ENCODE measurements at regions not wholly inside any gene's neighbourhood (a gene's known extent, or its start where the extent isn't known, plus 50 kb on each side); places are given as distances from the start of the nearest gene placed in this dataset.

DNA sequence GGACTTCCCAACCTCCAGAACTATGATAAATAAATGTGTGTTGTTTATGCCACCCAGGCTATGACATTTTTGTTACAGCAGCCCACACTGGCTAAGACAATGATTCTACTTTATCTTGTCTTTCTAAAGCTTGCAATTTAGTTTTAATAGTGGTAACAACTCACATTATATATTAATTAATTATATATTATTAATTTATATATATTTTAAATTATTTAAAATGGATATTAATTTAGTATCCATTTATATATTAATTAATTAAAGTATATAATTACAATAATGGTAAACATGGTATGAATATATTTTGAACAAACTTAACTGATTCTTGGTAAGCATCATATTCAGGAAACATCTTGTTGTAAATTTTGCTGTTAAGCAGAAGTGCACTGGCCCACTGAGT lies 863.9 kb downstream of the MCTP2 start:
- no peak for DNase-seq

DNA sequence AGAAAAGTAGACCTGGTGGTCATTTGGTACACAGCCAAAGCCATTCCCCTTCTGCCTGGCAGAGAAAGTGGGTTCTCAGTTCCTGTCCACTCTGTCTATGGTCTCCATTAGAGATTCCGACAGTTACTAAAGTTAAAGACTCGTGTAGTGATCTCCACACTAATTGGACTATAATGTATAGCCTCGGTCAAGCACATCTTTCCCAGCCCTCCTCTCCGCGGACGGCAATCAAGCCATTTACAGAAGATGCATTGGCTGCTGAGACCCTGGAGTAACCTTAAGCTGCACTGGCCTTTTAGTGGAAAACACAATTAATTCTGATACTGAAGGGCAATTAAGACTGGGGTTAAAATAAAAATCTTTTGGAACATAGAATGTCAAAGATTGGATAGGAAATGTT lies 865.3 kb downstream of the MCTP2 start:
- DNase-seq, result no peak

DNA sequence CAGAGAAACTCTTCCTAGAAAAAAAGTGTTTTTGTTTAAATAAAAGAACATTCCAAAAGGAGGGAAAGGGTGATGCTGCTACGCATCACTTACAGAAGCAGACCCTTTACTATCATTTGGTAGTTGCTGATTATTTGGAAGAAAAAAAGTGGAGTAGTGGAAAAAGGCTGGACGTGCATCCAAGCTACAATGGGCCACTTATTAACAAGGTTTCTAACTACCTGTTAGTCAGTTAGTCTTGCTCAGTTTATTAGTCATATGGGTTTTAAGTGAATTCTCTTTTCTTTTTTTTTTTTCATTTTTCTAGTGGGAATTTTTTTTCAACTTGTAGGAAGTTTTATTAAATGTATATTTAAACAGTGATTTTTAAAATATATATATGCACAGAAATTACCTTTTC lies 866.0 kb downstream of the MCTP2 start:
- no peak for DNase-seq

DNA sequence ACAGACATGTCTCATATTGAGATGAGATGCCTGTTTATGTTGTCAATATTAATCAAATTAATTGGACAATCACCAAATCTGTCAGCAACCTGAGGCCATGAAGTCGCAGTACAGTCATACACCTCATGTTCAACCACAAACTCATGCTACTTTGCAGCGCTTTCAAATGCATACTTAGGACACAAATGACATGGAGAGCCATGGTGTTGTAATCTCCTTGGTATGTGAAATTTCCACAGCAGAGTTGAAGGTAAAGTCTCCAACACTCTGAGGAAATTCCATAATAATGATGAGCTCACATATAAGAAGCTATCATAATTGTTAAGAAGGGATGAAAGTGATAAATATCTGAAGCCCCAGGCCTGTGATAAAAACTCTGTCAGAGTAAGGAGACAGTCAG lies 873.9 kb downstream of the MCTP2 start:
- DNase-seq, result no peak

DNA sequence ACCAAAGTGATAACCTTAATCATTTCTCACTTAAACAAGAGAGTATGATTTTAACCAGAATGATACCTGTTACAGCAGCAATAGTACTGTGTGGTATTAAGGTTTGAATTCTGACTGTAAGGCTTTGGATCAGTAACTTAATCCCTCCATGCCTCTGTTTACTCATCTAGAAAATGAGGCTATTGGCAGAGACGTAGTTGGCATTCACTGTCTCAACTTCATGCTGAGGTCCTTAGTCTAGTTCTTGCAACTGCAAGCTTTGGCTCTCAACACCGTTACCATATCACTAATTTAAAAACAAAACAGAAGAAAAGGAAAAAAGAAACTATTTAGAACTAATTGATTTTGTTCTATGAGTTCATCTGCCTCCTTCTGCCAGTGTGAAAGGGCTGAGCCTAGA lies 875.4 kb downstream of the MCTP2 start:
- DNase-seq, result no peak

DNA sequence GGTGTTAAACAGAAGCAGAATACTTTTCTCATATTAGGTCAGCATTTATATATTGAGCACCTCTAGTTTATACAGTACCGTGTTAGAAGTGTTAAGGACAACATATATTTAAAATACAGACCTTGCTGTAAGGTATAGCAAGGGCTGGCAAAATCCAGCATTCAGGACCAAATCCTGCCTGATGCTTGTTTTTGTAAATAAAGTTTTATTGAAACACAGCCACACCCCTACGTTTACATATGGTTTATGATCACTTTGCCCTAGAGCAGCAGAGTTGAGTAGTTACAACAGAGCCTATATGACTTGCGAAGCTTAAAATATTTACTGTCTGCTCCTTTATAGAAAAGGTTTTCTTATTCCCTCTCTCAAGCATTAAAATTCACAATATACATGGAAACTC lies 877.3 kb downstream of the MCTP2 start:
- DNase-seq, result no peak

DNA sequence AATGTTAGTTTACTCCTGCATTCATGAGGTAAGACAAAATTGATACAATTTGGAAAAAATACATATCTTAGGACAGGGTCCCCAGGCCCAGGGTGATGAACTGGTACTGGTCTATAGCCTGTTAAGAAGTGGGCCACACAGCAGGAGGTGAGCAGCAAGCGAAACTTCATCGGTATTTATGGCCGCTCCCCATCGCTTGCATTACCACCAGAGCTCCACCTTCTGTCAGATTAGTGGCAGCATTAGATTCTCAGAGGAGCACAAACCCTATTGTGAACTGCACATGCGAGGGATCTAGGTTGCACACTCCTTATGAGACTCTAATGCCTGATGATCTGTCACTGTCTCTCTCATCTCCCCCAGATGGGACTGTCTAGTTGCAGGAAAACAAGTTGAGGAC lies 880.6 kb downstream of the MCTP2 start:
- DNase-seq, result no peak

DNA sequence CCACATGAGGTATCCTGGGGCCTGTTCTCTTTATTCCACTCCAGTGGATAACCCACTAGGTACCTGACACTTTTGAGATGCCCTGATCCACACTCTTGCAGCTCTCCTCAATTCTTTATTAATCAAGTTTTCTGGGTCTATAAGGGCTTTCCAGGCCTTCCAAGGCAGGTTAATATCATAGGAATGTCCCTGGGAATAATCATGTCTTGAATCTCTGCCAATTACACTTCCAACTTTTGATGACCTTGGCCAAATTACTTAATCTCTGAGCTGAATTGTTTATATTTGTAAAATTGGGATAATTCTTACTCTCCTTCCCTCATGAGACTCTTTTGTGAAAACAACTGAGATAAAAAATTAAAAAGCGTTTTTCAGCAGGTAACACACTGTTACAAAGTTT lies 881.7 kb downstream of the MCTP2 start:
- DNase-seq, result no peak

DNA sequence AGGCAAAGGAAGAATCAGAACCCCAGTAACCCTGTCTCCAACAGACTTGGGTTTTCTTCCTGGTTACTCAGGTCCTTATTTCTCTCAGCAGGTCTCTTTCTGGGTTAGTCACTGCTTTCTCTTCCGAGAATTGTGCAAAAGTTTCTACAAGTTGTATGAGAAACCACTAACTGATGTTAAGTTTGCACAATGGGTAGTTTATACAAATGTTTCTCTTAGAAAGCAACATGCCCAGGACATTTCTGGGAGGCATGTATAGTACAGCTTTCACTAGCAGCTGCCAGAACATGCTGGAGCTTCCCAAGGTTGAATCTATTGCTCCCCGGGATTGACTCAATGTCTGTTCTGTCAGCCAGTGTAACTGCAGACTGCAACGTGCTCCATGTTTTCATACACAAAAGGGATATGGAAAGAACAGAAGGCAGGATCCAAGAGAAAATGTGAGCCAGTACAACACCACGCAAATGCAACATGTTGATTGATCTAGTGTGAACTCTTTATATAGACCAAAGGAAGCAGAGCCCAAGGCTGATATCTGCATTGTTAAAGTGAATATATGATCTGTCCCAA lies 887.8 kb downstream of the MCTP2 start:
- no peak for DNase-seq

DNA sequence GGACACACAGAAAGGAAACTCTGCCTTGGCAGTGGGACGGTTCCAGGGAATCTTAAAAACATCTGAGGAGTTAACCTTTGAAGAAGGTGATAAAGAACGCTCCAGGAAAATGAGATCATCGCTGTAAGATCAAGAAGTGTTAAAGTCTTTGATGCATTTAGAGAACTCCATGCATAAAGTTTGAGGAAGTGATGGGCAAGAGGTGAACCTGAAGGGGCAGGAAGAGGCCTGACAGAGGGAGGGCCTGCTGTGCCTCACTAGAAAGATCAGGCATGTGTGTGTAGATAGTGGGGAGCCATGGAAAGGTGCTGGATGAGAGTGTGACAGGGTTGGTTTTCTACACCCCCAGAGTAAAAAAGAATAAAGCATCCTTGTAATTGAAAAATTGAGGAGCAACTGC lies 889.2 kb downstream of the MCTP2 start:
- no peak for DNase-seq

DNA sequence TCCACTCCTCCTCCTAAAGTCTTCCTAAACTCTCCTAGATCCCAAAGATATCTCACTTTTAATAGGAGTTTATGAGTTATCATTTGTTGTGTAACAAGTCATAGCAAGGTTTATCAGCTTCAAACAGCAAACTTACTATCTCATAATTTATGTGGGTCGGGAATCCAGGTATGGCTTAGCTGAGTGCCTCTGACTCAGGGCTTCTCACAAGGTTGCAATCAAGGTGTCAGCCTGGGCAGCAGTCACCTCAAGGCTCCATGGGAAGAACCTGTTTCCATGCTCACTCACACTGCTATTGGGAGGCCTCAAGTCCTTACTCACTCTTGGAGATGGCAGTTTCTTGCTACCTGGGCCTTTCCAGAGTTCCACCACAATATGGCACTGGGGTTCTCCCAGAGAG lies 889.8 kb downstream of the MCTP2 start:
- no peak for DNase-seq

DNA sequence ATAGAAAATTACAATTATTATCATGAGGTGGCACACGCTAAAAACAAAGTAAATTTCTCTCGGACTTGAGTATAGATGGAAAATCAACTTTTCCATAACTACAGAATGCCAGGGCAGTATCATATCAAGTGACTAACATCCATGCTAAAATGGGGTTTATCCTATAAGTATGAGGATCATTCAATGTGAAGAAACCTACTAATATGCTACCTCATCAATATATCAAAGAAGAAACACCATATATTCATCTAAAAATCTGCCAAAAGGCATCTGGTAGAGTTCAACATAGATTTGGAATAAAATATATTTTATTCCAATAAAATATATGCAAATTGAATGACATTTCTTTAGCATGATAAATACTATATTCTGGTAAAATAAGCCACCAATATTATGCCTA lies 894.4 kb downstream of the MCTP2 start:
- DNase-seq, result no peak

DNA sequence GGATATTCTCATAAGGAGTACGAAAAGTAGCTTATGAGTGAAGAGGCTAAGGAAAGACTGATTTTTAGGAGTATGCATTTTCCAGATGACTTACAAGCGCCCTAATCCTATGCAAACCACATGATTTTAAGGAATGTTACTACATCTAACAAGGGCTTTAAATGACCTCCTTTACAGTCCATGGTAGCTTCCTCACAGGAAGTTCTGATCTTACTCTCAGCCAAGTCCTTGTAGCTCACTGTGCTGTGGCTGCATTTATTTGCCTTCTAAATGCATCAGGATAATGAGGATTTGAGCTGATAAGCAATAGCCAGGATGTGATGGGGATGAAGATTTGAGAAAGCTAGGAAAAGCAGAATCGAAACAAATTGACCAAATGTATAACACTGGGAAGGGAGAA lies 896.0 kb downstream of the MCTP2 start:
- DNase-seq, result no peak

DNA sequence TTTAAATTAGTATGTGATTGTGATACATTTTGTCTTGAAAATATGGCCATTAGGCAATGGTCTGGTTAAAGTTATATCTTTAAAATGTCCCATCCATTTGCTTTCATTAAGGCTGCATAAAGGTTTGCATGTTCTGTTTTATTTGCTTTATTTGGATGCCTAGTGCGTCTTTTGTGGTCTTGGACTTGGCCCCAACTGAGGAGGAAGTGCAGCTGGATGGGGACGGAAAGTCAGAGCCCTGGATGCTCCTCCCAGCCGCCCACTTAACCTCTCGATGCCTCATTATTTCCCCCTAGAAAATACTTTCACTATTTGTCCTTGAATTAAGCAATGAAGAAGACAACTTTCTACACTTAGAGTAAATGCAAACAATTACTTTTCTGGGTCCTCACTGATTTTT lies 898.2 kb downstream of the MCTP2 start:
- peak; percentile 4 for DNase-seq

DNA sequence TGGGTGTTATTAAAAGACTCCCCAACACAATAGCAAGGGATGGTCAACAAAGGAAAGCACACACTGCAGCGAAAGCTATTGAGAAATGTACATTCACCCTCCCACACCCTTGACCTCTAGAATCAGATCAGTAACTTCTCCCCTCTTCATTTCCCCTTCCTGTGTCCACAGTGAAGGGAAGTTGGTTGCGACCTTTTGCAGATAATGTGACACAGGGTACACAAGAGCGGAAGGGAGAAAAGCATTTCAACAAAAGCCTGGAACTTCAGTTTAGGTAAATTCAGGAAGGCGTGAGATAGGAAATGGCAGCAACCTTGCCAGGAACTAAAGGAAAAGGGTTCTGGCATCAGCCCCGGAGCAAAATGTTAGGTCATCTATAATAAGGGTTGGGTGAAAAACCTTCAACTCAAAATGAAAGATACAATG lies 899.8 kb downstream of the MCTP2 start:
- DNase-seq, result no peak

DNA sequence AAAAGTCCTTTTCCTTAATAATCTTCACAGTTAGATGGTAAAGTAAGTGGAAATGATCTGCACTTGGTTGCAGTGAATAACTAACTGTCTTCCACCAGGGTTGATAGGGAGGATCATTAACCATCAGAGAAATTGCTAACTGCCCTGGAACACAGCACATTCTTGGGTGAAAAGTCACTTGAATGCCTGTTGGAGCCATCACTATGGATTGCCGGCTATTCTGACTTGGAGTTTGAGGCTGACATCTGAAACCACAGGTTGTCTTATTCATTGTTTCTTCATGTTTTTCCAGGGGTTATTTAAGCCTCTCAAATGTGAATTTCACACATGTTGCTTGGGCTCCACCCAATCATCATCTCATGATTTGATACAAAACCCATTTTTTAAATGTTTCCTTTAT lies 901.4 kb downstream of the MCTP2 start:
- no peak for DNase-seq

DNA sequence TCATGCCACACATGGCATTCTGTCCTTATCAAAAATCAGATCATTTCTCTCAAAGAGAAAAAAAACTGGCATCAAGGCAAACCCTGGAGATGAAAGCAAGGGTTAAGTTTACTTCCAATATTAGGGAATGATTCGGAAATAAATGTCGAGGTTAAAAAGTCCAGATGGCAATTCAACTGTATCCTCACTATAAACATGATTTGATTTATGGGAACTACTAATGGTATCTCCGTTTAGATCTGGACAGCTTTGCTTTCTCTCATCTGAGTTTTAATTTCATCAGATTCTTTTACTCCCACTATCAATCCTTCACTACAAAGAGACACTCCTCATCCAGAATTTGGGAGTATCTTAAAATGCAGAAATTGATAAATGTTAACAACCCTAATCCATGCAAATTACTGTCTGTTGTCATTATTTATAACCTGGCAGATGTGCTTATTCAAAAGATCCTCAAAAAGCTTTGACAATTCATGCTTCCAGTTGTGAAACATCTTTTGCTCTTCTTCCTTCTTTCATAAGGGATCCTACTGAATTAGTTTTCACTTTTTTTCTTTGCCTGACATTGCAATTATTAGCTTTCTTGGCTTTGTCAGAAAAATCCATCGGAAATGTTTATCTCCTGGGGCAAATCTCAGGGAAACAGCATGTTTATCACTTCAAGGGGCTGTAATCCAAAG lies 903.2 kb downstream of the MCTP2 start:
- DNase-seq, result no peak

DNA sequence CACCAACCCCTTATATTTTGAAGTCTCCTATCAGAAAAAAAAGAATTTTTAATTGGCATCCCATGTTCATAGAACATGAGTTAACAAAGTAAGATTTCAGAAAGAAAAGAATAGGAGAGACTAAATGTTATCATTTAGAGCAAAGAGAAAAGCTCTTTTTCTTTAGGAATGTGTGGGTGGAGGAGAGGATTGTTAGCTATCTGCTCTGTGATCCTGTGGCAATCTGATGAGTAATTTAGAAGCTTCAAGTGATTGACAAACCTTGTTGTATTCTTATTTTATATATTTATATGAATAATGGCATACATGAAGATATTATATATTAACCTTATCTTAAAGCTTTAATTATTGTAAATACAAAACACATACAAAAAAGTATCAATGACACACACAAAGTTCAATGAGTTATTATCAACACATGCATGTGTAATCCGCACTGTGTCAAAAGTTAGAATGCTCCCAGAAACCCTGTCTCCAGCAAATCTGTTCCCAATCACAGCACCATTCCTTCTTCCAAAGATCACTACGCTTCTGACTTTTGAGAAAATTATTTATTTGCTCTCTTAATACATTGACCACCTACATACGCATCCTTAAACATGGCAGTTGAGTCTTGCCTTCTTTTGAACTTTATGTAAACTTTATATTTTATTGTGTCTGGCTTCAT lies 907.4 kb downstream of the MCTP2 start:
- no peak for DNase-seq

DNA sequence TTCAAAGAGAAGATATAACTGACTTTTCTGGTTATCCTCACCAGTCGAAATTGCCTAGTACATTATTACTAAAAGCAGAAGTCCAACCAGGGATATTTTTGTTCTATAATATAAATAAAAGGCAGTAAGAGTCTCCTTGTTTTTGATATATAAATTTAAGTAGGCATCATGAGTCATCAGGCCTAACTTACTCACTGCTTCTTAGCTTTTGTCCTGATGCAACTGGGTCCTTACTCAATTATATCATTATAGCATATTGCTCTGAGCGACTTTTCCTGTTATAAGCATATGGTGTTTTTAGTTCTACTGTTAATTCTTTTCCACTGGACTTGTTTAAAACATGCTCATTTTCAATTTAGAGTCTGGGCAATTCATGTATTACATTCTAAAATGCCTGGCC lies 910.1 kb downstream of the MCTP2 start:
- DNase-seq, result no peak

DNA sequence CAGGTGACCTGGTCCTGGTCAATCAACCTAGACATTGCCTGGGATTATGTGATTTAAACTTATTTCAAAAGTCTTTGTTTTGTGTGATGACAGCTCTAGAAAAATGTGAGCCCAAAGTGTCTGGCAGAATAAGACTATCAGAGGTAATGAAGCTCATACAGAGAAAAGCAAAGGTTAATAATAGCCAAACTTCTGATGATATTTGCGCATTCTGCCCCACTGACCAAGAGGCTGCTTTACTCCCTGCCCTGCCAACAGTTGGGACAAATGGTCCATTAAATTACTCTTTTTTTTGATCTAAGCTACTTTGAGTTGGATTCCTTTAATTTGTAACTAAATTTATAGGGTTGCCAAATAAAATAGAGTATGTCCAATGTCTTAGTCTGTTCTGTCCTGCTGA lies 911.2 kb downstream of the MCTP2 start:
- DNase-seq, result no peak

DNA sequence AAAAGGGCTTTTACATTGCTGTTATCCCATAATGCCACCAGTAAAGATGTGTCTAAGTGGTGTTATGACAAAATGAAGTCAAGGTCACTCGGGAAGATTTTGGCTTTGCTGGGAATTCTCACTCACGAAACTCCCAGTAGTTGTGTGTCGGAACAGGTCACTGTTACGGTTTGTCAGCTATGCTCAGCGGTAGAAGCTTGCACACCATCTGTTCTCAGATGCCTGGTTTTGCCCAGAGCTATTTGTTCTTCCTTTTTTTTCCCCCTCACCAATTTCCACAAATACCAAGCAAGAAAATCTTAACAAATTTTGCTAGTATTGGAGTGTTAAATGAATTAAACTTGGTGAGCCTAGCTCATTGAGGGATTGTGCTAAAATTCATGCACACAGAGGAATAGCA lies 915.1 kb downstream of the MCTP2 start:
- DNase-seq, result no peak

DNA sequence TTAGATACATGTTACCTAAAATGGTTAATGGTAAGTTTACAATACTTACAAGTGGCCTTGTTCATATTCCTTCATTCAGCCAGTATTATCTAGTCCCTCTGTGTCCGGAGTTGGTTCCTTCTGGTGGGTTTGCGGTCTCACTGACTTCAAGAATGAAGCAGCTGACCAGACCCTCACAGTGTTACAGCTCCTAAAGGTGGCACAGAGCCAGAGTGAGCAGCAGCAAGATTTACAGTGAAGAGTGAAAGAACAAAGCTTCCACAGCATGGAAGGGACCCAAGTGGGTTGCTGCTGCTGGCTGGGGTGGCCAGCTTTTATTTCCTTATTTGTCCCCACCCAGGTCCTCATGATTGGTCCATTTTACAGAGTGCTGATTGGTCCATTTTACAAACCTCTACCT lies 916.8 kb downstream of the MCTP2 start:
- DNase-seq, result no peak

DNA sequence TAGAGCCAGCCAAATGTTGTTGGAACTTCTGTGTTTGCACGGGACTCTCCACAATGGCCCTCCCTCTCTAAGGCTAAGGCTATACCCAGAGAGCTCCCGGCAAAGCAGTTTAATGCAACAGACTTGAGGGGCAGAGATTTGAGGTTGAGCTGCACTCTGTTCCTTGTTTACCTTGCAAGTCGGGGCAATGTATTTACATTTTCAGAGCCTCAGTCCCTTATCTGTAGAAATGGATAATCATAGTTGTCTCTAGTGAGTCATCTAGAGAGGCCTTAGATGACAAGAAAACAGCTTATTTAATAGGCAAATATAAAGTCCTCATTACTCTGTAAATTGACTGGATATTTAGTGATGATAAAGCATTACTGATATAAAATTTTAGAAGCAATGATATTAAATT lies 917.7 kb downstream of the MCTP2 start:
- DNase-seq, result no peak

DNA sequence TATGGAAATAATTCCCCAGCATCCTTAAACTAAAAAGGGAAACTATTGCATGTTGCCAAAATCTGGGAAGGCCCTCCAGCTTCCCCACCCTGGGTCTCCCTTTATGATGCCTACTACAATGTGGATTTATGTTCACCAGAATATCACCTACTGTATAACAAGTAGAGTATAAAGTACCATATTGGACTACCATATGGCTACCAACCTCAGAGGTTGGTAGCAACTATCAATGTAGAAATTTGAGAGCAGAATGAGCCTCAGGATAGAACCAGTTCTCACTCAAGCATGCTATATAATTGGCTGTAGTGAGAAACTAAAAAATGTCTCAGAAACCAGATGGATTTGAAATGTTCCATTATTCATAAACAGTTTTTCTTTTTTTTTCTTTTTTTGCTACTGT lies 918.4 kb downstream of the MCTP2 start:
- DNase-seq, result no peak

DNA sequence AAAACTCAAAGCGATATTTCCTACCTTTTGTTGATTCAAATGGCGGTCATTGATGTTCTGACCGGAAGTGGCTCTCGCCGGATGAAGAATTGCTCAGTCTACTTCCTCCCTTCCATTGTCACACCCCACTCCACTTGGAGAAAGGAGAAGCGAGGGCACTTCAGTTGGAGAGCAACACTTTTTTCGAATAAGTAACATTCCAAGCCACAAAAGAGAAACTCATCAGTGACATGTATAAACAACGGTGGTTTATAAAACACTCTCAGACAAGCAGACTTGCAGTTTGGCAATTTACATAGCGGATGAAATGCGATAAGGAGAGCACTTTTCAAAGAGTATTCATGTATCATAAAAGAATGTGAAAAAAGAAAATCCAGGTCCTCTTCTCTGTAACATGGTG lies 919.1 kb downstream of the MCTP2 start:
- DNase-seq, result no peak

All from suppressor macrophage treated with lipopolysaccharide for 4 hours (primary cell).